Hematopoietic multipotent progenitor cell (in vitro differentiated cells): ENCODE measurements at regions not wholly inside any gene's neighbourhood (a gene's known extent, or its start where the extent isn't known, plus 50 kb on each side); places are given as distances from the start of the nearest gene placed in this dataset. TPM values are rescaled to one million over a fixed set of nuclear protein-coding genes. Genes with fewer than 3 reads are reported as not detected.

ENCODE experiments used
- small RNA-seq: library from RNA; depleted of rRNA; stranded (forward); fragments of <200 nt; gene quantifications from one replicate; pipeline ENCODE3, GENCODE V24; 2012

Small RNAs in the stretch of these regions (small RNA-seq; reads per million reads assigned to genes)
- gene AC024581.2 (not detected), gene RNU6-1232P (not detected)
